ENCODE measurements at regions not wholly inside any gene's neighbourhood (a gene's known extent, or its start where the extent isn't known, plus 50 kb on each side); places are given as distances from the start of the nearest gene placed in this dataset.
"Not testable (repeated sequence)": the region's sequence is repeated elsewhere in the genome, so short reads cannot be mapped to it uniquely, and the experiment has no call there.

GRCh38 chr6:92989656-92990055 lies 429.7 kb downstream of the EPHA7 start:
- in situ Hi-C loops (cut with MboI; ENCODE audit: low sequenced_read_pairs, unreplicated experiment), result no loop called here
- DNase-seq (ENCODE audit: low spot score), result no peak
- TF ChIP-seq CTCF (IDR thresholded peaks at IDR 0.05; ENCODE audit: borderline replicate concordance, control extremely low read depth, extremely low read depth, insufficient read depth, missing control alignments), result no peak

- in situ Hi-C loops (cut with MboI; ENCODE audit: low sequenced_read_pairs, unreplicated experiment), result no loop called here
- TF ChIP-seq CTCF (IDR thresholded peaks at IDR 0.05; ENCODE audit: borderline replicate concordance, control extremely low read depth, extremely low read depth, insufficient read depth, missing control alignments), result no peak
- no peak for DNase-seq (ENCODE audit: low spot score)
Observed at GRCh38 chr6:92979281-92979680, 440.1 kb downstream of the EPHA7 start.

GRCh38 chr6:92977018-92977417 lies 442.3 kb downstream of the EPHA7 start:
- no peak for DNase-seq (ENCODE audit: low spot score)
- no peak for TF ChIP-seq CTCF (IDR thresholded peaks at IDR 0.05; ENCODE audit: borderline replicate concordance, control extremely low read depth, extremely low read depth, insufficient read depth, missing control alignments)
- in situ Hi-C loops (cut with MboI; ENCODE audit: low sequenced_read_pairs, unreplicated experiment), result no loop called here

GRCh38 chr6:92967362-92967761 lies 452.0 kb downstream of the EPHA7 start:
- in situ Hi-C loops (cut with MboI; ENCODE audit: low sequenced_read_pairs, unreplicated experiment), result no loop called here
- no peak for TF ChIP-seq CTCF (IDR thresholded peaks at IDR 0.05; ENCODE audit: borderline replicate concordance, control extremely low read depth, extremely low read depth, insufficient read depth, missing control alignments)
- no peak for DNase-seq (ENCODE audit: low spot score)

- in situ Hi-C loops (cut with MboI; ENCODE audit: low sequenced_read_pairs, unreplicated experiment), result no loop called here
- no peak for TF ChIP-seq CTCF (IDR thresholded peaks at IDR 0.05; ENCODE audit: borderline replicate concordance, control extremely low read depth, extremely low read depth, insufficient read depth, missing control alignments)
- DNase-seq (ENCODE audit: low spot score), result no peak
Observed at GRCh38 chr6:92962846-92963245, 456.5 kb downstream of the EPHA7 start.

GRCh38 chr6:92952111-92952510 lies 467.2 kb downstream of the EPHA7 start:
- DNase-seq (ENCODE audit: low spot score); in situ Hi-C loops (cut with MboI; ENCODE audit: low sequenced_read_pairs, unreplicated experiment): not testable (repeated sequence)

GRCh38 chr6:92945799-92946198 lies 473.6 kb downstream of the EPHA7 start:
- DNase-seq (ENCODE audit: low spot score), result no peak
- in situ Hi-C loops (cut with MboI; ENCODE audit: low sequenced_read_pairs, unreplicated experiment), result no loop called here
- TF ChIP-seq CTCF (IDR thresholded peaks at IDR 0.05; ENCODE audit: borderline replicate concordance, control extremely low read depth, extremely low read depth, insufficient read depth, missing control alignments), result no peak

All from GM13976 (cell line).